ENCODE measurements at regions not wholly inside any gene's neighbourhood (a gene's known extent, or its start where the extent isn't known, plus 50 kb on each side); places are given as distances from the start of the nearest gene placed in this dataset.

GRCh38 chr22:48210198-48210580 is 1447.7 kb downstream of the TBC1D22A start:
- DNase-seq, result no peak

- no peak for DNase-seq
These were observed 1447.2 kb downstream of the TBC1D22A start for GRCh38 chr22:48209473-48210197.

GRCh38 chr22:48208894-48209293 is 1446.4 kb downstream of the TBC1D22A start:
- no peak for DNase-seq

DNA sequence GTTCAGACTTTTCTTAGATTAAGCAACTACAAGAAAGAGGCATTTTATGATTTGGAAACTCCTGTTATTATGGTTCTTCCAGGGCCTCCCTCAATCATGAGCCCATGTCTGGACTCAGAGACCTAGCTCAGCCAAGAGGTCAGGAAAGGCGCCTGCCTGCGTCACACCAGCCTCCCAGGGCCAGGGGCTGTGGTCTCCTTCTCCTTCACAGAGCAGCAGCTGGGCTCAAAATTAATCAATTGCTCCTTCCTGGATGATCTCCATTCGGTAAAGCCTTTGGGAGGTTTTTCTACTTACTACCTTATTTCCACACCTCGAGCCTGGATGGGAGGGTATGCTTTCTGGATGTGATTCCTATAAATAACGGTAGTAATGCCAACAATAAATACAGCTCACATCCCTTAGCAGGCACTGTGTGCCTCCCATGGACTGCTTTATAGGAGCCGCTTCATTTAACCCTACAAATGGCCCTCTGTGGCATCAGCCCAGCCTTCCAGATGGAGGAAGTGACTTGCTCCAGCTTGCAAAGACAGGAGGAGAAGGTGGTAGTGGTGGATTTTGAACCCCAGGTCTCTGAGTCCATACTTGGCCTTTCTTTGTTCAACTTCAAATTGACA is 1445.6 kb downstream of the TBC1D22A start:
- no peak for DNase-seq

GRCh38 chr22:48205790-48206189 is 1443.3 kb downstream of the TBC1D22A start:
- DNase-seq, result no peak

DNA sequence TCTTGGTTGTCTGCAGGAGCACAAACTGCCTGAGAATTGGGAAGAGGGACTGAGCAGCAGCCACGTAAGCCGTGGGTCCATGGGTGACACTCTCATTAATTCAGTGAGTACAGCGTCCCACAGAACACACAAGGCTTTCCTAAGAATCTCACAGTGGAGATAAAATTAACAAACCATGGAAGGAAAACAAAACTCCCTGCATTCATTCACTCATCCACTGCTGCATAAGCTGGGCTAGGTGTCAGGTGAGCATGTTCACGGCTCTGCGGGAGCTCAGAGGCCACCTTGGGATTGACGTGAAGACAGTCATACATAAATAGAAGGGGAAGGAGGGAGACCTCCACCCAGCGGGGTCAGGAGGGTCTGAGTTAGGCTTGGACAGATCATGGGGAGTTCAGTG is 1442.7 kb downstream of the TBC1D22A start:
- no peak for DNase-seq

GRCh38 chr22:48204296-48204695 is 1441.8 kb downstream of the TBC1D22A start:
- no peak for DNase-seq

GRCh38 chr22:48199667-48200066 is 1437.2 kb downstream of the TBC1D22A start:
- no peak for DNase-seq

DNA sequence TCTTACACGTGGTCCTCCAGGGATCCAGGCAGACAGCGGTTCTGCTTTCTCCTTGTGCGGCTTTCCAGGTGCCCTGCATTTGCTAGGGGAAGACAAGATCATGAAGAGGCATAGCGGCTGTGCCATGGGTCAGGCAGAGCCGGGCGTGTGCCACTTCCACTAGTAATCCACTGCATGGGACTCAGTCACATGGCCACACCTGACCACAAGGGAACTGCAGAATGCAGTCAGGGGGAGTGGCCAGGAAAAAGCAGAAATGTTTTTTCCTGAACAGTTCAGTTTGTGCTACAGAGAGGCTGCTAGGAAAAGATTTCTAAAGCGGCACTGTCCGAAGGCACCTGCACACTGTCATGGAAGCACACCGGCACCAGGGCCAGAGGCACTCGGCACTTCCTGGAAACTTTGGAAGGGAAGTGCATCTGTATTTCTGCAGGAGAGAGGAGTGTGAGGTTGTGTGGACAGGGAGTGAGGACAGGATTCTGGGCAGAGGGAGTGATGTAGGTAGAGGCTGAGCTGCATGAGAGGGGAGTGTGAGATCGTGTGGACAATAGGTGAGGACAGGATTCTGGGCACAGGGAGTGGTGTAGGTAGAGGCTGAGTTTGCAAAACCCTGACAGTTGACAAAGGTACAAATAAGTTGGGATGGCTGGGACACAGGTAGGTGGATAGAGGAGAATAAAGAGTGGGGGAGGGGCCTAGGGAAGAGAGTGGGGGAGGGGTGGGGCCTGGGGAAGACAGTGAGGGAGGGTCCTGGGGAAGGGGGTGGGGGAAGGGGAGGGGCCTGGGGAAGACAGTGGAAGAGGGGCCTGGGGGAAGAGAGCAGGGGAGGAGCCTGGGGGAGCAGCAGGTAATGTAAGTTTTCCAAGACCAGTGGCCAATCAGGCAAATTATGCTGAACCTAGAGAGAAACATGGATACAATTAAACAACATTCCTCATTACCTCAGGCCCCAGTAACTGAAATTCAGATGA is 1436.3 kb downstream of the TBC1D22A start:
- no peak for DNase-seq

DNA sequence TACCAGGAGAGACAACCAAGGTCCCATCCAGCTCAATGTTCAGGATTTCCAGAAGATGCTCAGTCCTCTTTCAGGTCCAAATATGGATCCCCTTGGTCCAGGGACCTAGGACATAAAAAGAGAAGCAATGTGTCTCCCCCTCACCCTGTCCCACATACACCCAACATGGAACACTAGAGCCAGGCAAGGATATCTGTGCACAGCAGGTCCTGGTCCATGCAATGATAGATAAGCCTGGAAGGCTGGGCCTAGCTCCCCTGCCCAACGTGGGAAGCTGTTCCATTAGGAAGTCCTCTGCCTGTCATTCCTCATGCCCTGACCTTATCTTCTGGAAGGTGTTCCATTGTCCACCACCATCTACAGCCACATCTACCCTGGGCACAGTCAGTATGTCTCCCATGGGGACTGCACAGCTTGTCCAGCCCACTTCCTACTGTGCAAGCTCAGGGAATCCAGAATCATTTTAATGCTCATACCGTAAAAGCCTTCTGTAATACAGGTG is 1434.8 kb downstream of the TBC1D22A start:
- no peak for DNase-seq

- no peak for DNase-seq
These were observed 1430.5 kb downstream of the TBC1D22A start for GRCh38 chr22:48192920-48193319.

DNA sequence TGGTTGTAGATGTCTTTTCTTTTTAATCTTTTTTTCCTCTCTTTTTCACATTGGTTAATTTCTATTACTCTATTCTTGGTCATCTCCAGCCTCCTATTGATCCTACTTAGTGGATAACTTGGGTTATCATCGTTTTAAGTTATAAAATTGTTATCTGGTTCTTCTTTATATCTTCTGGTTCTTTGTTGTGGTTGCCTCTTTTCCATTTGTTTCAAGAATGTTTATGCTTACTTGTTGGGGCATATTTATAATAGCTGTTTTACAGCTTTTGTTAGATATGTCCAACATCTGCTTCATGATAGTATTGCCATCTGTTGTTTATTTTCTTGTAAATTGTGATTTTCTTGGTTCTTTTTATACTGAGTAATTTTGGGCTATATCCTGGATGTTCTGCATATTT is 1429.6 kb downstream of the TBC1D22A start:
- DNase-seq, result no peak

DNA sequence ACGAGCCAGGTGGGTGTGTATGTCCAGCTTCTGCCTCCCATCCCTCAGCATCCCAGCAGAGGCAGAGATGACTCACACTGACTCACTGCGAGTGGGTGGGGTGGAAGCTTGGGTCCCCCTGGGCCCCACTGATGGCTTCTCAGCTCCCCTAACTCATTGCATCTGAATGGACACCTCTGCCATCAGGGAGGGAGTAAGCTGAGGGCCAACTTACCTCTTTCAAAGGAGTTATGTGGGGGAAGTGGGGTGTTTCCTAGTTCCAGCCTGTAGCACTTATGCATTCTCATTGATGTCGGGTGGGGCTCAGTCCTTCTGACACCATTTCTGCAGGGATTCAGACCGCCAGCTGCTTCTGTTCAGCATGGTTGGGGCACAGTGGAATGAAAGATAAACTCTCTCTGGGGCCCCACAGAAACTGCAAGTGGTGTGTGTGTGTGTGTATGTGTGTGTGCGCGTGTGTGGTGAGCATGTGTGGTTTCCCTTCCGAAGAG is 1425.8 kb downstream of the TBC1D22A start:
- no peak for DNase-seq

DNA sequence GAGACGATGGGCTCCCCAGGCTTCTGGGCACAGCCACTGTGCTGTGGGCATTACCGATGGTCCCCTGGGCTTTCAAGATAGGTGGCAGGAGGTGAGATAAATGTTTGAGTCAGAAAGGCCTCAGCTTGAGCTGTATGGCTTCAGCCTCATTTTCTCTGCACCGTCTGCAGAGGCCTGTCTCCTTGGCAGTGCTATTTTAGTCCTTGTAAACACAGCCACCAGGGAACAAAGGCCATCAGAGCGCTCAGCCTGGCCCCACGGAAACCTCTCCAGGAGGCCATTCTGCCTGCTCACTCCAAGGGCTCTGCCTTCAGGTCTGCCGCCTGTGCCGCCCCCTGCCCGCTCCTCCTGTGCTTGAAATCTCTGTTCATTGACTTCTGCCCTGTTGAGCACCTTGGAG is 1424.9 kb downstream of the TBC1D22A start:
- DNase-seq, result no peak

- DNase-seq, result no peak
These were observed 1423.8 kb downstream of the TBC1D22A start for GRCh38 chr22:48186146-48186790.

- no peak for DNase-seq
These were observed 1422.9 kb downstream of the TBC1D22A start for GRCh38 chr22:48185071-48186055.

- DNase-seq, result no peak
These were observed 1420.7 kb downstream of the TBC1D22A start for GRCh38 chr22:48182846-48183805.

DNA sequence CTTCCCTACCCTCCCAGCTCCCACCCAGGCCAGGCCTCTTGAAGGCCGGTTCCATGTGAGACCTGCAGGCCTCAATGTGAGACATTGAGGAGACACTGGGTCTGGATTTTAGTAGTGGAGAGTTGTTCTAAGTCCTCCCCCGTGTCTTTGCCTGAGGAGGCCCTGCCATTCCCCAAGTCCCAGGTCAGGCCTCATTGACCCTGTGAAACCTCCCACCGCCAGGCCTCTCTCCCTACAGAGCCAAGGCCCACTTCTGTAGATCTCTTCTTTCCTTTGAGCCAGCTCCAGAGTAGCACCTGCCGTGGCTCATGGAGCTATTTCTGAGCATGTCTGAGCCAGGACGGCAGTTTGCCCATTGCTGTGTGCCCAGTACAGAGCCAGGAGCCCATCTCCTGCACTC is 1419.6 kb downstream of the TBC1D22A start:
- DNase-seq, result no peak

GRCh38 chr22:48181263-48181955 is 1419.0 kb downstream of the TBC1D22A start:
- DNase-seq, result no peak
